ENCODE measurements at regions not wholly inside any gene's neighbourhood (a gene's known extent, or its start where the extent isn't known, plus 50 kb on each side); places are given as distances from the start of the nearest gene placed in this dataset.

- no peak for TF ChIP-seq CTCF (IDR thresholded peaks at IDR 0.05)
- no peak for TF ChIP-seq EZH2 (IDR thresholded peaks at IDR 0.05; ENCODE audit: borderline replicate concordance, insufficient read depth, low read depth, low read length, poor library complexity, severe bottlenecking)
These were observed 913.7 kb upstream of the ACVR2A start for GRCh38 chr2:146931109-146931508.
